ENCODE measurements at regions not wholly inside any gene's neighbourhood (a gene's known extent, or its start where the extent isn't known, plus 50 kb on each side); places are given as distances from the start of the nearest gene placed in this dataset.
"Not testable (repeated sequence)": the region's sequence is repeated elsewhere in the genome, so short reads cannot be mapped to it uniquely, and the experiment has no call there.

DNA sequence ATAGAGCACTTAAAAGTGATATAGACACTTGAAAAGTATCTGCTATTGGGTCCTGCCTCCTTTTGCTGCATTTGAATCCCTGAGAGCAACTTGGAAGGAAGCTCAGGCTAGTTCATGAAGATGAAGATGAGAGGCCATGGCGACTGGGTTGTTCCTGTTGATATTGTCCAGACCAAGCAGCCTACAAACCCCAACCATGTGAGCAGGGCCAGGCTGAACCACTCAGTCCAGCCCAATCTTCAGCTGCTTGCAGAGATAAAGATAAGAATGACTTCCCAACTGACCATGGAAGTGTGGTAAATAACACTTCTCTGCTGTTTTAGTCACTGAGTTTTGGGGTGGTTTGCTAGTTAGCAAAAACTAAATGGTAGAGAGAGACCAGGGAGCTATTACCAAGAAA, 417.6 kb downstream of the SOX11 start:
- no peak for DNase-seq (ENCODE audit: low read depth in 2 of 2, low spot score in 1 of 2)

GRCh38 chr2:6111781-6112261, 419.6 kb downstream of the SOX11 start:
- no peak for DNase-seq (ENCODE audit: low read depth in 2 of 2, low spot score in 1 of 2)

DNA sequence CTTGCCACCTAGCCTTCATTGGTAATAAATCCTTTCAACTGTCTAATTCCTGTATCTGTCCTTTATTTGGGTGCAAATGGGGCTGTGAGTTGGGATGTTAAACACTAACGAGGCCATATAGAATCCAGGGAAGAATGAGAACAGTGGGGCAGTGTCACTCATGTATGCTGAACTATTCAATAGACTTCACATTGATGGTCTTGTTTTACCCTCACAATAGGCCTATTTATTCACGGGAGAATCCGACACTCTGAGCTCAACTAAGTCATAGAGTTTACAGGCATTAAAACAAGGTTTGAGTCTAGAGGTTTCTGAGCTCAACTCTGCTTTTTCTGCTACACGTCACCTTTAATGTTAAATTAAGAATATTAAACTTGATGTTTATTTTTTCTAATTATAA, 421.6 kb downstream of the SOX11 start:
- DNase-seq (ENCODE audit: low read depth in 2 of 2, low spot score in 1 of 2) = no peak

GRCh38 chr2:6127718-6128117, 435.5 kb downstream of the SOX11 start:
- no peak for DNase-seq (ENCODE audit: low read depth in 2 of 2, low spot score in 1 of 2)

GRCh38 chr2:6139142-6139541, 447.0 kb downstream of the SOX11 start:
- no peak for DNase-seq (ENCODE audit: low read depth in 2 of 2, low spot score in 1 of 2)

DNA sequence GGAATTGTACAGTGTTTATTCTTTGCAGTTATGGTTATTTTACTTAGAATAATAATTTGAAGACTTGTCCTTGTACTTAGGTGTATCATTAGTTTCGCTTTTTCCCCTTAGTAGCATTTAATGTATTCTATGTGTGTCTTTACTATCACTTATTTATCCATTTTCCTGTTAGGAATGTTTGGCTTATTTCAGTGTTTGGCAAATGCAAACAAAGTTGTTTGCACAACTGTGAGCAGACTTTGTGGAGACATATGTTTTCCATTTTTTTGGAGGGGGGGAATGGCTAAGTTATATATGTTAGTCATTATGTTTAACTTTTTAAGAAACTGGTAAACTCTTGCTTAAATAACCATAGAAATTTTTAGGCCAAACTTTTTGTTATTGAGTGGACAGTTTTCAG, 447.7 kb downstream of the SOX11 start:
- DNase-seq (ENCODE audit: low read depth in 2 of 2, low spot score in 1 of 2) = no peak

DNA sequence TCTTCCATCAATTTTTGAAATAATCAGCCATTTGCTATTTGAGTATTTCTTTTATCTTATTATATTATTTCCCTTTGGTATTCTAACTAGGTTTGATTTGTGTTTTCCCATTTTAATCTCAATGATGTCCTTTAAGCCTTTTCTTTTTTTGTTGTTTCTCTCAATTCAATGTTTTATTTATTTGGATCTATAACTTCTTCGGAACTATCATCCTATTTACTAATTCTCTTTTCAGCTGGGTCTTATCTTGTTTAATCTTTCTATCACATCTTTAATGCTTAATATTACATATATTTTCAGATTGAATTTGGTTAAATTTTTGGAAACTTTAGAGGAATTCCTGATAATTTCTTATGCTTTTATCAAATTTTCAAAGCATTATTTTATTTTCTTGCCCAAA, 448.3 kb downstream of the SOX11 start:
- no peak for DNase-seq (ENCODE audit: low read depth in 2 of 2, low spot score in 1 of 2)

- DNase-seq (ENCODE audit: low read depth in 2 of 2, low spot score in 1 of 2) = no peak
These were observed 451.6 kb downstream of the SOX11 start for GRCh38 chr2:6143812-6144211.

DNA sequence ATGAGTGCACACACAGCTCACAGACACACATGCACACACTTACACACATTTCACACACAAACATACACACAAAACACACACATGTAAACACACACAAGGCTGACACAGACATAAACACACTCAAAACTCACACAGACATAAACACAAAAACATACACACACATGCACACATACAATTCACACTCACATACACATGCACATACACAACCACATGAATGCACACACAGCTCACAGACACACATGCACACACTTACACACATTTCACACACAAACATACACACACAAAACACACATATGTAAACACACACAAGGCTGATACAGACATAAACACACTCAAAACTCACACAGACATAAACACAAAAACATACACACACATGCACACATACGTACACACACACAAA, 455.0 kb downstream of the SOX11 start:
- not testable (repeated sequence) for DNase-seq (ENCODE audit: low read depth in 2 of 2, low spot score in 1 of 2)

GRCh38 chr2:6148882-6149281, 456.7 kb downstream of the SOX11 start:
- DNase-seq (ENCODE audit: low read depth in 2 of 2, low spot score in 1 of 2) = no peak

DNA sequence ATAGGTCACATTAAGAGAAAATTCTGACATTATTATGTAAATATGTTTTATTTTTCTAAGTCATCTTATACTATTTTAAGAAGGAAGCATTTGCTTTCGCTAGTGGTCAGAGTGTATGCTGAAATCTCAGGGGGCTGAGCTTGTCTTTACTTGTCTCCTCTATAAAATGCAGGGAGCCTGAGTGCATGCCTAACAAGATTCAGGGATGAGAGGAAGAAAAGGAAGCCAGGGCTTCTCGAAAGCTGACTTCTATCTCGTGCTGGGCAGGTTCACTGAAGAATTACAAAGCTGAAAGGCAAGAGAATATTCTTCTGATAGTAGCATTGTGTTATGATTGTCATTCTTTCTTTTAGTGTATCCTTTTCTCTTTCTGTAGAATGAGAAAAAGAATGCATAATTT, 467.4 kb downstream of the SOX11 start:
- no peak for DNase-seq (ENCODE audit: low read depth in 2 of 2, low spot score in 1 of 2)

GRCh38 chr2:6163932-6164331, 471.7 kb downstream of the SOX11 start:
- DNase-seq (ENCODE audit: low read depth in 2 of 2, low spot score in 1 of 2) = no peak

DNA sequence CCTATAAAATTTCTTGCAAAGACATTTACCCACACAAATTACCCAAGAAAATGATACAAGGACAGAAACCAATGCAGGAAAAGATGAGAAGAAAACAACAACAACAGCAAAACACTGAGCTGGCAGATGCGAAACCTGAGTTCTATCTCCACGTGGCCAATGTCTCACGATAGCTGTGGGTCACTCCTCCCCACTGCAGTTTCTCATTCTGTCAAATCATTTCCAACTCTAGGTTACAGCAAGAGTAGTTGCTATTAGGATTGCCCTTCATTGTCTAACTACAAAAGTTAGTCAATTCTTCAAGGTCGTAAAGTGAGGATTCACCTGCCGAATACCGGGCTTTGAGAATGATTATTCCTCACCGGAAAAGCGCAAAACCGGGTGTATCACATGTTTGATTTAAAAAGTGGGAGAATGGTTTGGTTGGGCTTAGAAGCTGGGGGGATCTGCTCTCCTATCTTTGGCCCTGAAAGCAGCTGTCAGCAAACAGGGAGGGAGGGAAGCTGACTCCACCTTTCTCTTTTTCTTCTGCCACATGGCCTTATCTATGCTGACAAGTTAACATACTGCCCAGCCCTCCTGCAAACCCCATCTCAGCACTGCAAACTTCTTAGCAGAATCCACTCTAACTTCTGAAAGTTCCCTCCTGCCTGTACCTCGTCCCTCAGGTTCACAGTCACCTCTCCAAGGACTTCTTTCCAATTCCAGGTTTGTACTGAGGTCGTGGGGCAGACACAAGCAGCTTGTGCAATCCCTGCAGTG, 473.0 kb downstream of the SOX11 start:
- no peak for DNase-seq (ENCODE audit: low read depth in 2 of 2, low spot score in 1 of 2)

DNA sequence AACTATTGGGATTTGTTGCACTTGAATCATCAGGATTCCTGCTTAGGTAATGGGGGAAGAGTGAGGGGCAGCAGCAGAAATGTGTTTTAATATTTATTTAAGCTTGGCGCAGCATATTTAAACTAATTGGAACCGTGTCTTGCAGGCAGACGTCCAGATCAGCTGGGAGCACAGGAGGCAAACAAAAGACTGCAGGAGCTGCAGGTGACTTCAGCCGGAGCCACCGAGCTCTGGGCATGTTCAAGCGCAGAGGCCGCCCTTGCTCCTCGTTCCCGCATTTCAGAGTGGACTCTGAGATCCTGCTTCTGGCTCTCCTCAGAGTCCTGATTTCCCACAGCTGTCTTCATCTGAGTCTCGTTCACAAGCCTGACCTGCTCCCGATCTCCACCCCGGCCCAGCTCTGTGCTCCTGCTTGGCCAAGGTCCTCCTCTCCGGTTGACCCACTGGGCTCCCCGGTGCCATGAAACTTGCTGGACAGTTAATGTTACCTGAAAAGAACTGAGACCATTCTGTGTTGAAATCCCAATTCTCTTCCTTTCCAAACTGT, 475.5 kb downstream of the SOX11 start:
- DNase-seq (ENCODE audit: low read depth in 2 of 2, low spot score in 1 of 2) = no peak

DNA sequence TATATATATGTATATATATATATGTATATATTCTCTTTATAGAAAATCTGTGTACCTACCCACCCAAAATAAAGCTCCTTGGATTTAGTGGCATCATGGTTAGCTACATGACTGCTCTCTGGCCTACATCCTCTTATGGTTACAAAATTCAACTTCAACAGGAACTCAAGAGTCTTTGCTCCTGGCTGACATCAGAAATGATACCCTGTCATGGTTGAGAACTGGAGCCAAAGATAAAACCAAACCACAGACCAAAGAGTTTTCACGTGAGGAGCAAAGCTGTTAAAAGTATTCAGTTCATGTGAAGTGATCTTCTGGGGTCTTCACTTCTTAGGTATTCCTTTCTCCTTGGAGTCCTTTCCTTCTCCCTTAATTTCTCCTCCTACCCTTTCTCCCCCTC, 476.3 kb downstream of the SOX11 start:
- DNase-seq (ENCODE audit: low read depth in 2 of 2, low spot score in 1 of 2) = no peak

GRCh38 chr2:6171294-6171693, 479.1 kb downstream of the SOX11 start:
- DNase-seq (ENCODE audit: low read depth in 2 of 2, low spot score in 1 of 2) = no peak

GRCh38 chr2:6177811-6178210, 485.6 kb downstream of the SOX11 start:
- no peak for DNase-seq (ENCODE audit: low read depth in 2 of 2, low spot score in 1 of 2)

DNA sequence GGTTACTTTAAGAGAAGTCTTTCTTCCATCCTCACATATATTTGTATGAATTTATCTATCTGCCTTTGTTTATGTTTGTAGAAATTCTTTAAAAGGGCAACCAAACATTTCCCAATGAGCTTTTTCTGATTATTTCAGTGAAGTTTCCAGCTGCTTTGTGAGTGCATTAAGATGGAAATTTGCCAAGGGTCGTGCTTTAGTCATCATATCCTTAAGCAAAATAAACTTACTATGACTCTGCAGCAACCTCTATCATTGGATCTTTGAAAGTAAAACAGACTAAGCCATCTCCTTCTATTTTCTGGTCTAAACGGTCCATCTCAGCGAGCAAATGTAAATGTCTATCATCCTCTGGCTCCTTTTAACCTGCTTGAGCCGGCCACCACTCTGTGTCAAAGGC, 489.3 kb downstream of the SOX11 start:
- DNase-seq (ENCODE audit: low read depth in 2 of 2, low spot score in 1 of 2) = no peak

DNA sequence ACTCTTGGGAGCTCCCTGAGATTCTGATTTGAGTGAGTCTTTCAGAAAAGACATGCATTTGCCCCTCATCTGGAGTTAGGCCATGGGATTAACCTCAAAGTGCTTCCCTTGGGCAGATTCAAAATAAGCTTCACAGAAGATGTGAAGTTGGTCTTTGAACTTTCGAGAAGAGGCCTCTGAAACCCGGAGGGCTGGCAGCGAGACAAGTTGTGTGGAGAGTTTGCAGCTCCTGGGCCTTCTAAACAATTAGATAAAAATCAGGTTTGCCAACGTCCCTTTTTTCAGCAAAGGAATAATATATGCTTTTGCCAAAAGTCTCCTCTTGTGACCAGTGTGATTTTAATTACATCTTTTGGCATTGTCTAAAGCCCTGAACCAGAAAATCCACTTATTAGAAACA, 489.7 kb downstream of the SOX11 start:
- no peak for DNase-seq (ENCODE audit: low read depth in 2 of 2, low spot score in 1 of 2)

DNA sequence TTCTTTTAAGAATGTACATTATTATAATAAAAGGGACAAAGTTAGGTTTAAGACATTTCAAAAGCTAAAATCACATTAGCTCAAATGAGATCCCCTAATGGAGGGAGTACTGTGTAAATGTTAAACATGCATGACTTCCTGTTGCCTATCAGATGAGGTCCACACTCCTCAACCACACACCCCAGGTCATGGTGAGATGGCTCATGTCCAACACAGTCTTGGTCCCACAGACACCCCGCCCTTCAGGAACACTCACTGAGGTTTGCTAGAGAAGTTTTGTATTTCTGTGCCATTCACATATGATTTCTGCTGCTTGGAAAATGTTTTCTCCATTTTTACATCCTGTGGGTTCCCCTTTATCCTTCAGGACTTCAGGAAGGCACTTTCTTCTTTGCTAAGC, 491.0 kb downstream of the SOX11 start:
- no peak for DNase-seq (ENCODE audit: low read depth in 2 of 2, low spot score in 1 of 2)

DNA sequence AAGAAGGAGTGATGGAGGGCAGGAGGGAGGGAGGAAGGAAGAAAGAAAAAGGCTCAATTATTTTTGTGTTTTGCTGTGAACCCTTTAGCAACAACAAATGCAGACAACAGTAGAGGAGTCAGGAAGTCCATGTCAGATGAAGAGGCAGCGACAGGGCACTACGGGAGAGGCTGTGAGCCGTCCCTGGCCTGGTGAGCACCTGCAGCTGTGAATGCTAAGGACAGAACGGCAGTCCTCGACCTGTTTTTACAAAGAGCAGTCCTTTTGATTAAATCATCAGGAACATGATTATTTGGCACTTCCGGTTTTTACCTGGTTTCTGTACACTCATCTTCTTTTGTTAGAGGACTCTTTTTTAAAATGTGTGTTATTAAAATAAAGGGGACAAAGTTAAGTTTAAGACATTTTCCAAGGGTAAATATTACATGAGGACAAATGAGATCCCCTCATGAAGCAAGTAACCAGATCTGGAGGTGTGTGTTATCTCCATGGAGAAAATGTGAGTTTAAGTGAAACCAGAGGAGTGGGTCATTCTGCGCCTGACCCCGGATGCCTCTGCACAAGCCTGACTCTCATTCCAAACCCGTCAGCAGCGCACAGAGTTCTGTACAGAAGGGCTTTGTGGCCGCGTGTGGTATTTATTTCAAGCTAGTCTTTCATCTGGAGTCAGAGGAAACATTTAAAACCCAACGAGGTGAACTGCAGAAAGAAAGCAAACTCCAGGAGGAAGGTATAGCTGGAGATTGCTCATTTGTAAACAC, 492.5 kb downstream of the SOX11 start:
- DNase-seq (ENCODE audit: low read depth in 2 of 2, low spot score in 1 of 2) = no peak
